Gastrocnemius medialis (tissue), 4 donors: ENCODE measurements at regions not wholly inside any gene's neighbourhood (a gene's known extent, or its start where the extent isn't known, plus 50 kb on each side); places are given as distances from the start of the nearest gene placed in this dataset.

Experiments used
- ATAC-seq, 2 donors: fragments of 150-250 bp; one replicate each; pipeline ENCODE4 v1.9.1; 2016
- DNase-seq, 2 donors: peaks; one replicate each; pipeline ENCODE4 v3.0.0-alpha.2; 2019
- H3K27ac ChIP-seq, 4 donors: fragments of 200-600 bp; sonication (generic); 1 replicate in 1 of 4; 2 replicates in 3 of 4; pipeline ENCODE4 v1.5.1; 2016 to 2018; ENCODE audit warnings: mild to moderate bottlenecking in 2 of 4, moderate library complexity in 1 of 4
- H3K27me3 ChIP-seq, 3 donors: fragments of 200-600 bp; sonication (generic) in 2 of 3; 1 replicate in 1 of 3; 2 replicates in 2 of 3; pipeline versions ENCODE4 v1.5.1 to v1.6.0; 2016 to 2019; ENCODE audit warnings: mild to moderate bottlenecking in 1 of 3, moderate library complexity in 1 of 3
- H3K36me3 ChIP-seq, 2 donors: fragments of 200-600 bp; sonication (generic) in 1 of 2; one replicate each; pipeline ENCODE4 v1.5.1; 2017 to 2018
- H3K4me1 ChIP-seq, 2 donors: fragments of 200-600 bp; sonication (generic) in 1 of 2; one replicate each; pipeline ENCODE4 v1.5.1; 2016 to 2017; ENCODE audit warnings: mild to moderate bottlenecking in 2 of 2
- H3K4me3 ChIP-seq, 4 donors: fragments of 200-600 bp; sonication (generic) in 3 of 4; 1 replicate in 1 of 4; 2 replicates in 3 of 4; pipeline ENCODE4 v1.5.1; 2016 to 2019; ENCODE audit warnings: mild to moderate bottlenecking in 2 of 4
- H3K9me3 ChIP-seq, 3 donors: fragments of 200-600 bp; sonication (generic) in 2 of 3; 1 replicate in 1 of 3; 2 replicates in 2 of 3; pipeline ENCODE4 v1.5.1; 2016 to 2019
- POLR2A ChIP-seq, 2 donors: fragments of 450-650 bp; IDR thresholded peaks; one replicate each; pipeline ENCODE4 v1.6.1; 2017; ENCODE audit warnings: antibody characterized with exemption in 2 of 2, mild to moderate bottlenecking in 2 of 2, moderate library complexity in 2 of 2
- in situ Hi-C, 4 donors: fragments of 200-750 bp; cut with MboI; loops; one replicate each; pipeline versions ENCODE4 v1.15.0 to v1.8.0; 2017; ENCODE audit warnings: low sequenced_read_pairs in 4 of 4
- intact Hi-C: fragments of 100-400 bp; cut with DNase I; formaldehyde crosslinking; loops from one replicate; pipeline ENCODE4 v1.15.1; 2023; ENCODE audit warnings: low total_unique reads
- TF ChIP-seq, protein P1 (sequence below), 5 experiments: fragments of 450-650 bp in 3 of 5; fragments of 200-600 bp in 2 of 5; sonication (generic) in 2 of 5; IDR thresholded peaks in 4 of 5; conservative IDR thresholded peaks in 1 of 5; 1 replicate in 4 of 5; 2 replicates in 1 of 5; pipeline ENCODE4 v1.5.1; 2016 to 2019; ENCODE audit warnings: antibody characterized with exemption in 5 of 5, mild to moderate bottlenecking in 3 of 5, moderate library complexity in 3 of 5

DNA sequence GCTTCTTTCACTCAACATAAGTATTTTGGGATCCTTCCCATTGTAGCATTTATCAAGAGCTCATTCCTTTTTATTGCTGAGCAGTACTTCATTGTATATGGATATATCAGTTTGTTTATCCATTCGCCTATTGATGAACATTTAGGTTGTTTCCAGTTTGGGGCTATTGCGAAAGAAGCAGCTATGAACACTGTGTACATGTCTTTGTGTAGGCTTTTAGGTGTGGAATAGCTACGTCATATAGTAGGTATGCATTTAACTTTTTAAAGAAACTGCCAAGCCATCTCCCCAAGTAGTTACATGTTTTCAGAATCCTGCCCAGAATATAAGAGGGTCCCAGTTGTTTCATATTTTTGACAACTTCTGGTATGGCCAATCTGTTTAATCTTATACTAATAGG lies 468.1 kb downstream of the IPMK start:
- no peaks in the 10 kb centered on the region for H3K27me3 ChIP-seq
- no peaks in the 10 kb centered on the region for H3K36me3 ChIP-seq
- in situ Hi-C loops (no loop called here), intact Hi-C loops (no loop called here)
- no peak overlapping the region for H3K27ac ChIP-seq
- DNase-seq (no peak), ATAC-seq (no peak)
- H3K4me3 ChIP-seq, result no peak overlapping the region
- no peaks in the 10 kb centered on the region for H3K9me3 ChIP-seq
- no peak for TF ChIP-seq POLR2A (IDR thresholded peaks at IDR 0.05)
- TF ChIP-seq, protein P1, sequence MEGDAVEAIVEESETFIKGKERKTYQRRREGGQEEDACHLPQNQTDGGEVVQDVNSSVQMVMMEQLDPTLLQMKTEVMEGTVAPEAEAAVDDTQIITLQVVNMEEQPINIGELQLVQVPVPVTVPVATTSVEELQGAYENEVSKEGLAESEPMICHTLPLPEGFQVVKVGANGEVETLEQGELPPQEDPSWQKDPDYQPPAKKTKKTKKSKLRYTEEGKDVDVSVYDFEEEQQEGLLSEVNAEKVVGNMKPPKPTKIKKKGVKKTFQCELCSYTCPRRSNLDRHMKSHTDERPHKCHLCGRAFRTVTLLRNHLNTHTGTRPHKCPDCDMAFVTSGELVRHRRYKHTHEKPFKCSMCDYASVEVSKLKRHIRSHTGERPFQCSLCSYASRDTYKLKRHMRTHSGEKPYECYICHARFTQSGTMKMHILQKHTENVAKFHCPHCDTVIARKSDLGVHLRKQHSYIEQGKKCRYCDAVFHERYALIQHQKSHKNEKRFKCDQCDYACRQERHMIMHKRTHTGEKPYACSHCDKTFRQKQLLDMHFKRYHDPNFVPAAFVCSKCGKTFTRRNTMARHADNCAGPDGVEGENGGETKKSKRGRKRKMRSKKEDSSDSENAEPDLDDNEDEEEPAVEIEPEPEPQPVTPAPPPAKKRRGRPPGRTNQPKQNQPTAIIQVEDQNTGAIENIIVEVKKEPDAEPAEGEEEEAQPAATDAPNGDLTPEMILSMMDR (IDR thresholded peaks at IDR 0.05 in 4 of 5, conservative IDR thresholded peaks at IDR 0.05 in 1 of 5), result no peak
- H3K4me1 ChIP-seq, result no peaks in the 10 kb centered on the region

DNA sequence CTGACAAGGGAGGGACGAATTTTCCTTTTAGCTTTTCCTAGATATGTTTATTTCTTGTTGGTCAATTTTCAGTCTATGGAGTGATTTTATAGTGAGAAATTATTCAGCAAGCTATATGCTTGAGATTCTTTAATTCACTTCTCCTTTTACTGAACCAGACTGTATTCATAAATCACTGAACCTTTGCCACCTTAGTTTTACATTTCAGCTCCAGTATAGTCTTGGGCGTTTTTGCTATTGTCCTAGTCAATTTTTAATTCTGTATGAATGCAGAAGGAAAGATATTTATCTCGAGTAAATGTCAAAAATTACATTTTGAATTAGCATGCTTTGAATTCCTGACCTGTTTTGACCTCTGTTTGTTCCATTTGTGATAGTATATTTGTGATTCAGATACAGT lies 468.9 kb downstream of the IPMK start:
- TF ChIP-seq POLR2A (IDR thresholded peaks at IDR 0.05), result no peak
- intact Hi-C loops, result no loop called here
- no peaks in the 10 kb centered on the region for H3K9me3 ChIP-seq
- in situ Hi-C loops, result no loop called here
- no peaks in the 10 kb centered on the region for H3K36me3 ChIP-seq
- H3K27me3 ChIP-seq, result no peaks in the 10 kb centered on the region
- no peak overlapping the region for H3K27ac ChIP-seq
- DNase-seq, result no peak
- no peaks in the 10 kb centered on the region for H3K4me1 ChIP-seq
- no peak overlapping the region for H3K4me3 ChIP-seq
- ATAC-seq, result no peak

DNA sequence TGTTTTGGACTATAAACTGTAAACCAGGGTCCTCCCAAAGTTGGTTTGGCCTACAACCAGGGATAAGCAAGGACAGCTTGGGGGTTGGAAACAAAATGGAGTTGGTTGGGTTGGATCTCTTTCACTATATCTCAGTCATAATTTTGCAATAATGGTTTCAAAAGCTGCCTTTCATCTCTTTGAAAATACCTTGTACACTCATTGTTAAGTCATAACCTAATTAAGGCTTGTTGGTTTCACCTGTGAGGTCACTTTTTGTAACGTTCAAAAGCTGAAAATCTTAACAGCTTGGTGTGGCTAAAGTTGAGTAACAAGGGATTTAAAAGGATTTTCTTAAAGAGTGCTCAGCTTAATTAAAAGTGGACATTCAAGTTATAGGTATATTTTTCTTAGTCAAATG lies 476.1 kb downstream of the IPMK start:
- H3K4me3 ChIP-seq, result no peak overlapping the region
- no peaks in the 10 kb centered on the region for H3K27me3 ChIP-seq
- DNase-seq (no peak), ATAC-seq (no peak)
- no peaks in the 10 kb centered on the region for H3K36me3 ChIP-seq
- no peaks in the 10 kb centered on the region for H3K4me1 ChIP-seq
- H3K27ac ChIP-seq, result no peak overlapping the region
- H3K9me3 ChIP-seq, result no peaks in the 10 kb centered on the region
- in situ Hi-C loops (no loop called here), intact Hi-C loops (no loop called here)
- TF ChIP-seq POLR2A (IDR thresholded peaks at IDR 0.05), result no peak
- TF ChIP-seq, protein P1 (IDR thresholded peaks at IDR 0.05 in 4 of 5, conservative IDR thresholded peaks at IDR 0.05 in 1 of 5), result no peak

DNA sequence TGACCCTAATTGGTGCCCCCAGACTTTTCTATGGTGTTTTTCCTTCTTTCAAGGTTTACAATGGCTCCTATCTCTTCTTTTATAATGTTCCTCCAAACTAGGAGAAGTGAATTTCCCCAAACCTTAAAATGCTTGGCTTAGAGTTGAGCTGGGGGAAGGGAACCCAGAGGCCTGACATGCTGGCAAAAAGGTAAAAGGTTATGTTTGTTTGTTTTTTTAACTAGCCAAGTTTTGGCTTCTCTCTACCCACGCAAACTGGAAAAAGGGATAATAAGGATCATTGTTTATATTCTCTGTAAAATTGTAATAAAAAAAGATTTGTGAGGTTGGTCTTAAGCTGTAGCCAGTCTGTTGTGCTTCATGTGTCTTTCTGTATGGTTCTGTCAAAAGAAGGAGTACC lies 477.0 kb downstream of the IPMK start:
- H3K27me3 ChIP-seq, result no peaks in the 10 kb centered on the region
- no peak overlapping the region for H3K27ac ChIP-seq
- DNase-seq, result no peak
- no peaks in the 10 kb centered on the region for H3K9me3 ChIP-seq
- intact Hi-C loops (no loop called here), in situ Hi-C loops (no loop called here)
- H3K4me3 ChIP-seq, result no peak overlapping the region
- TF ChIP-seq, protein P1 (IDR thresholded peaks at IDR 0.05 in 4 of 5, conservative IDR thresholded peaks at IDR 0.05 in 1 of 5), result no peak
- TF ChIP-seq POLR2A (IDR thresholded peaks at IDR 0.05), result no peak
- H3K36me3 ChIP-seq, result no peaks in the 10 kb centered on the region
- no peaks in the 10 kb centered on the region for H3K4me1 ChIP-seq
- no peak for ATAC-seq

DNA sequence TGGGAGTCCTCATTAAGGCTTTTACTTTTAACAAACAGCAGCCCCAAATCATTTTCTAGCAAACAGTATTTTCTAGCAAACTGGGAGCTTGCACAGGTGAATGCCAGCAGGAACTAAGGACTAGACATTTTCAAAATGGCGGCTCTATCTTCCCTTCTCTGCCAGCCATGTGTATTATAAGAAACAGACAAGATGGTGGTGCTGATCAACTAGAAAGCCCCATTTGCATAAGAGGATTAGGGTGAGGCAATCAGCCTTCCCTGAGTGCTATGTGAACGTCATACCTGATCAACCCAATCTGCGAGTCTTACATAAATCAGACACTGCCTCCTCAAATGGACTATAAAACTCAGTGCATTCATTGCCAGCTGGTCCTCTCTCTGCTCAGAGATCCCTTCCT lies 479.6 kb downstream of the IPMK start:
- no peak overlapping the region for H3K4me3 ChIP-seq
- no peak overlapping the region for H3K27ac ChIP-seq
- H3K27me3 ChIP-seq, result no peaks in the 10 kb centered on the region
- no peaks in the 10 kb centered on the region for H3K36me3 ChIP-seq
- in situ Hi-C loops (no loop called here), intact Hi-C loops (no loop called here)
- TF ChIP-seq, protein P1 (IDR thresholded peaks at IDR 0.05 in 4 of 5, conservative IDR thresholded peaks at IDR 0.05 in 1 of 5), result no peak
- no peak for TF ChIP-seq POLR2A (IDR thresholded peaks at IDR 0.05)
- ATAC-seq (no peak), DNase-seq (no peak)
- no peaks in the 10 kb centered on the region for H3K9me3 ChIP-seq
- H3K4me1 ChIP-seq, result no peaks in the 10 kb centered on the region
